GM12873 (cell line): ENCODE measurements at regions not wholly inside any gene's neighbourhood (a gene's known extent, or its start where the extent isn't known, plus 50 kb on each side); places are given as distances from the start of the nearest gene placed in this dataset.

Source experiments
- CTCF ChIP-seq: IDR thresholded peaks from 2 replicates; pipeline ENCODE4 v1.5.1; 2012; ENCODE audit warnings: low read depth, mild to moderate bottlenecking, moderate library complexity, low read length, control low read depth; ENCODE audit not compliant: insufficient read depth; ENCODE audit errors: missing control alignments

DNA sequence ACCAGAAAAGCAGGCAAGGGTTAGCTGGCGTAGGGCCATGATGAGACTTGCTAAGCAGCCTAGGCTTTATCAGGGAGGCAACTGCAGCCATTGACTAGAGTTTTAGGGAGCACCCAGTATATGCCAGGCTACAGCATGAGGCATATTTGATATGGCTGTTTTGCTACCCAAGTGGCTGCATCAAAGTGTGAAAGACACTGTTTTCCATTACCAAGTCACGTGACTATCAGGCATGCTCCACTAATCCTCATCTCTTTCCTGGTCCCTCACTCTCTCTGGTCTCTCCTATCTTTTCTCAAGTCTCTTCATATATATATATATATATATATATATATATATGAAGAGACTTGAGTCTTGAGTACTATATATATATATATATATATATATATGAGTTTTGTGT, 206.7 kb upstream of the POU3F1 start:
- no peak for TF ChIP-seq CTCF

GRCh38 chr1:38250356-38250755, 203.8 kb upstream of the POU3F1 start:
- no peak for TF ChIP-seq CTCF

DNA sequence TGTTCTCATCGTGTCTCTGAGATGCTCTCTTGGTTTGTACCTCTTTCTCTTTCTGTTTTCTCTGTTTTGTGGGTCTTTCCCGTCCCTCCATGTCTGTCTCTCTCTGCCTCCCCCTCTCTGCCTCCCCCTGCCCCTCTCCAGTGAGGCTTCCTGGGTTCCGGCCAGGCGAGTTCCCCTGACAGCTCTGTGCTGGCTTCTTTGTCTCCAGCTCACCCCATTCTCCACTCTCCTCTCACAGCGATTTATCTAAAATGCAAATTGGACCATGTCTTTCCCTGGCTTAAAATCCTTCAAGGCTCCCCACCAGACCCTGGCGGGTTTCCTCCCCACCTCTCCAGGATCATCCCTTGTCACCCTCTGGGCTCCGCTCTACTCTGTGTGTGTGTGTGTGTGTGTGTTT, 202.4 kb upstream of the POU3F1 start:
- no peak for TF ChIP-seq CTCF

DNA sequence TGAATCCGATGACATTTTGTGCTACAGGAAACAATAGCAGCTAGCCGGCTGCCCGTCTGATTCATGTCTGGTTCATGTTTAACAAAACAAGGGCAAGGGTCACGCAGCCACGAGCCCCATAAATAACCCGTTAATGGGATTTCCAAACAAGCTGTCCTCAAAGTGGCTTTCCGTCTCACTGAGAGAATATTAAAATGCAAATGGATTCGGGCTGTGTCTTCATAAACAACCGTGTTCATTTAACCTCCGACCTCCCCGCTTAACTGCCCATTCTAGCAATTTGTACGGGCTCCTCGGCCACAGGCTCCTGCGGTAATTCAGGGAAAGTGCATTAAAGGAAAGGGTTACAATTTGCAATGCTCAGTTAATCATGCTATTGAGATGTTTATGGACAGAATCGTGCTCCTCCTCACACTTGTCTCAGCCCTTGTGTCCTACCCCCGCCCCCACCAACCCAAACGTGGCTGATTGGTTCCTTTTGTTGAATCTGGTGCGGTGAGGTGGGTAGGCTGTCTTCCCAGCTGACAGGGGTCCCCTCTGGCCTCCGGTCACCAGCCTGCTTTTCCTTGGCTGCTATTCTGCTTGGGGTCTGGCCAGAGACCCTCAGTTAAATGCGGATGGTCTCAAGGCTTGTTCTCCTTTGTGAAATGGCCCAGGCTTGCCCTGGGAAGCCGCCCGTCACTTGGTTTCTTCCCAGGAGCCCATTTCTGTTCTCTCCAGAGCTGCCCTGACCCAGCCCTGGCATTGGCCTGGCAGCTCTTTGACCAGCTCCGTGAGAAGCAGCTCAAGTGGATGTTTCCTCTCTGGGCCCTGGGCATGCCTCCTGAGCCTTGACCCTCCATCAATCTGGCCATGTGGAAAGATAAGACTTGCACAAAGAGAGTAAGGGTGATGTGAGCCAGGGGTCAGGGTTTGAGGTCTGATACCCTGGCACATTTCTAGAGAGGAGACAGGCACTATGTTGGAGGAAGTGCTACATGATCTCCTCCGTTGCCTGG, 200.7 kb upstream of the POU3F1 start:
- no peak for TF ChIP-seq CTCF

DNA sequence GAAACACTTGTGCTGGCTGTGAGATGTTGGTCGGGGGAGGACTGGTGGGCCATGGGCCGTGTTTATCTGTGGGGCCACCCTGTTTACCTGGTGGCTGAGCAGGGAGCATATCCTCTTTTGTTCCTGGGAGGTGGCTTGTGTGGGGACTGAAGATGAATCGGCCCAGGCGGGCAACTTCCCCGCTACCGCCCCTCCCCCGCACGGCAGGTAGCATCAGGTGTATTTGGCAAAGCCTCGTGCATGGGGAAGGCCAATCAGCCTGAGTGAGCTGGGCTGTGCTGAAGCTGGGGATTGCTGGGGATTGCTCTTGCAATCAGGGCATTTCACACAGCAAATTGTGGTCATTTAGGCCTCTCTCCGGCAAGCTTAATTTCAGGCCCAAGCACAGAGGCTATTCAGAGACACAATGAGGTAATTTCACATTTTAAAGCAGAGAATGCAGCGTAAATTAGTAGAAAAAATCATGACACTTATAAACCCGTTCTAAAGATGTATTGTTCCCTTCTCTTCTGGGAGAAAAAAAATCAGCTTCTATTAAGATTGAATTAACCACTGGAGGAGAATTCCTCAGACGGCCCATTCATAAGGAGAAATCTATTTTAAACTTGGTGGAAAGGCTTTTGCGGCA, 197.7 kb upstream of the POU3F1 start:
- TF ChIP-seq CTCF, result no peak

DNA sequence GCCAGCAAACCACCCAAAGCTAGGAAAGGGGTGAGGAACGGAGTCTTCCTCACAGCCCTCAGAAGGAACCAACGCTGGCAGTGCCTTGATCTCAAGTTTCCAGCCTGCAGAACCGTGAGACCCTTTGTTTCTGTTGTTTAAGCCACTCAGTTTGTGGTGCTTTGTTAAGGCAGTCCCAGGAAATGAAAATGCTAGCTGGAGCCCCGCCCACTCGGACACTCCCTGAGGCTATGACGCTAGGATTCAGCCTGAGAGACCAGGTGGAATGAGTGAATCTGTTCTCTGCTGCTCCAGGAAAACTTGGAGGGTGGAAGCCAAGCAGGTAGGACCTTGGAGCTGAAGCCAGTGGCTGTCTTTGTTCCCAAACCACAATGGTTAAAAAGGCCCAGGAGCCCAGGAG, 196.5 kb upstream of the POU3F1 start:
- no peak for TF ChIP-seq CTCF

DNA sequence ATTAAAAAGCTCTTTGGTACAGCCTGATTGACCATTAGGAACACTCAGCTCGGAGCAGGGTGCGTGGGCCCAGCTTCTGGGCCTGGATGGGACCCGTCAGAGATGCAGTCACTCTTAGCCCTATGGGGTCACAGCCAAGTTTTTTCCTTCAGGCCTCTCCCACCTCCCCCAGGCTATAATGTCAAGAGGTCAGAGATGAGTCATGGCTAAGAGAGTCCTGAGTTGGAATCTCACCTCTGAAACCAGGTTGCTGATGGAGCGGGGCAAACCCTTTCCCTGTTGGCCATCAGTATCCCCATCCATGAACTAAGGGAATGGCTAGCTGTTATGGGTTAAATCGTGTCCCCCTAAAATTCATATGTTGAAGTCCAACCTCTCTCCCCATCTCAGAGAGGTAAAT, 195.9 kb upstream of the POU3F1 start:
- no peak for TF ChIP-seq CTCF
